Left cardiac atrium (tissue), 4 donors: ENCODE measurements at regions not wholly inside any gene's neighbourhood (a gene's known extent, or its start where the extent isn't known, plus 50 kb on each side); places are given as distances from the start of the nearest gene placed in this dataset.
A peak's percentile ranks its signal among the peaks of the same experiment; 100 is the strongest.
"Not testable (repeated sequence)": the region's sequence is repeated elsewhere in the genome, so short reads cannot be mapped to it uniquely, and the experiment has no call there.

ENCODE experiments used
- ATAC-seq, 2 donors: fragments of 200-7000 bp; cut with Tn5 transposase; one replicate each; pipeline ENCODE4 v1.9.1; 2020; ENCODE audit warnings: mild to moderate bottlenecking in 2 of 2, moderate library complexity in 2 of 2
- DNase-seq: peaks from one replicate; pipeline ENCODE4 v3.0.0-alpha.2; 2020
- intact Hi-C, 2 donors: fragments of 100-400 bp; cut with DNase I; formaldehyde crosslinking; loops; one replicate each; pipeline versions ENCODE4 v1.14.1 to v1.15.1; 2022 to 2023
- donor health status: DM: no; HTN: yes; CAD: no.
- donor health status: DM: no; HTN: yes; CAD: no; lungs with severe emphysema.
- donor health status: DM: yes; HTN: yes; CAD: no.
- donor health status: Dilated cardiomyopathy.

DNA sequence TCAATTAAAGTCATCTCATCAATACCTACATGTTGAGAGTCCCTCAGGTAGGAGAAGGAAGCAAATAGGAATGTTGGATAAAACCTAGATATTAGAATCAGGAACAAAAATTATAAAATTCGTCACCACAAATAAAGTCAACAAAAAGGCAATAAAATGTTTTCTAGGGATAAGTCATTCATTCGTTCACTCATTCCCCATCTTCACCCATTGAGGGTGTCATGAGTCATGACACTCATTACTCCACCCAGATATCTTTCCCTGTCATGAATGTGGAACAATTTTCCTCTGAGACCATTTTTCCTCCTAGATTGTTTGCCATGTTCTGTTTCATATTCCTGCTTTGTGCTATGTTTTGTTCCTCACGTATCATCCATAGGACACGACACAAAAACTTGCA is 50.9 kb upstream of the OLIG3 start:
- ATAC-seq = no peak
- intact Hi-C loops = no loop called here
- DNase-seq = no peak

- DNase-seq = no peak
- intact Hi-C loops = no loop called here
- ATAC-seq = no peak
These were observed 53.0 kb upstream of the OLIG3 start for GRCh38 chr6:137547186-137547585.

DNA sequence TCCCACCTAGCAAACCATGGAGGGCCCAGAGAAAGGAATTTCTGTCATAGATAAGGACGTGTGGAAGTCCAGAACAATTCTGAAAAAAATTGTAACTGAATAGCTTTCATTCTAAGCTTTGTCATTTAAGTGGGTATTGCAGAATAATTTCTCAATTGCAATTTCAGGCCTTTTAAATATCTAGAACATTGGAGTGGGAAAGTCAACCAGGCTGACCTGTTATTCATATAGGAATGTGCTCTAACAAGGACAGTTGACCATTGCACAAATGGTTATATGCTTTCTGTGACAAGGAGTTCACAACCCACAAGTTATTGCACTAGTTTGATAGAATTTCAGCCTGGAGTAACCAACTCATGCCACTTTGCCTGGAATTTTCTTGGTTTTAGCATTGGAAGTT is 53.4 kb upstream of the OLIG3 start:
- no peak for ATAC-seq
- no peak for DNase-seq
- intact Hi-C loops = no loop called here

DNA sequence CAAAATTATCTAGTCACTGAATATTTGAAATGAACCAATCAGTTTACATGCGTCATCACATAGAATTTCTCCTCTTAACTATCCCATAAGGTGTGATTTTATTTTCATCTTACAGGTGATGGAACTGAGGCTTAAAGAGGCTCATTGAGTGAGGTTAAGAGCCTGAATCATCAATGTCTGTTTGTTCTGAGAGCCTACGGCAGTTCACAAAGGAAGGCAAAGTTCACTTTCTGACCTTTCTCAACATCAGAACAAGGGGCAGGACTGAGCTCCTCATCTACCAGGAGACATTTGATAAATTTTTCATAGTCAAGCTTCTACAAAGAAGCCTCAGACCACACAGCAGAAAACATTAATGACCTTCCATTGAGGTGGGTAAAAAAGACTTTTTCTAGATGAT is 54.9 kb upstream of the OLIG3 start:
- intact Hi-C loops = no loop called here
- no peak for ATAC-seq
- no peak for DNase-seq

GRCh38 chr6:137550535-137550934 is 56.3 kb upstream of the OLIG3 start:
- ATAC-seq (no peak), DNase-seq (no peak)
- intact Hi-C loops = no loop called here

DNA sequence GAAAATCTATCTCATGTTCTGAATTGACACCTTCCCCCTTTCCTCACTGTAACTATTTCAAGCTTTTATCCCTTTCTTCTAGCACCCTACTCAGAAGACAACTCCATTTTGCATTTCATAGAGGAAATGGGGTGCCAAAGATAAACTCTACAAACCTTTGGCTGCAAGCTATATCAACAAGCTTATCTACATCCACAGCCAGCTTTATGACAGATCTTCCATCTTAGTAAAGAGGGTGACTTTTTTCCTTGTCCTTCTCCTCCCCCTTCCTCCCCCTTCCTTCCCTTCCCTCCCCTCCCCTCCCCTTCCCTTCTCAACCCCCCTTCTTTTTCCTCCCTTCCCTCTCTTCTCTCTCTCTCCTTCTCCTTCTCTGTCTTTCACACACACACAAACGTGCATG is 58.0 kb upstream of the OLIG3 start:
- ATAC-seq (no peak), DNase-seq (no peak)
- intact Hi-C loops = no loop called here

GRCh38 chr6:137552809-137553208 is 58.6 kb upstream of the OLIG3 start:
- intact Hi-C loops = no loop called here
- ATAC-seq (no peak), DNase-seq (no peak)

DNA sequence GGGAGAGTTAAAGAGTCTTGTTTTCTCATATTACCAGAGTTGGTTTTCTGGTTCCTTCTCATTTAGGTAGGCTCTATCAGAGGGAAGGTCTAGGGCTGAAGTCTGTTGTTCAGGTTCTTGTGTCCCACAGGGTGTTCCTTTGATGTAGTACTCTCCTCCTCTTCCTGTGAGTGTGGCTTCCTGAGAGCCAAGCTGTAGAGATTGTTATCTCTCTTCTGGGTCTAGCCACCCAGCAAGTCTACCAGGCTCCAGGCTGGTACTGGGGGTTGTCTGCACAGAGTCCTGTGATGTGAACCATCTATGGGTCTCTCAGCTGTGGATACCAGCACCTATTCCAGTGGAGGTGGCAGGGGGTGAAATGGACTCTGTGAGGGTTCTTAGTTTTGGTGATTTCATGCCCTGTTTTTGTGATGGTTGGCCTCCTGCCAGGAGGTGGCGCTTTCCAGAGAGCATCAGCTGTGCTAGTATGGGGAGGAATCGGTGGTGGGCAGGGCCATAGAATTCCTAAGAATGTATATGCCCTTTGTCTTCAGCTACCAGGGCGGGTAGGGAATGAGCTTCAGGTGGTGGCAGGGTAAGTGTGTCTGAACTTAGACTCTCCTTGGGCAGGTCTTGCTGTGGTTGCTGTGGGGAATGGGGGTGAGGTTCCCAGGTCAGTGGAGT is 65.5 kb upstream of the OLIG3 start:
- ATAC-seq, intact Hi-C loops: not testable (repeated sequence)
- DNase-seq = peak; percentile 17

DNA sequence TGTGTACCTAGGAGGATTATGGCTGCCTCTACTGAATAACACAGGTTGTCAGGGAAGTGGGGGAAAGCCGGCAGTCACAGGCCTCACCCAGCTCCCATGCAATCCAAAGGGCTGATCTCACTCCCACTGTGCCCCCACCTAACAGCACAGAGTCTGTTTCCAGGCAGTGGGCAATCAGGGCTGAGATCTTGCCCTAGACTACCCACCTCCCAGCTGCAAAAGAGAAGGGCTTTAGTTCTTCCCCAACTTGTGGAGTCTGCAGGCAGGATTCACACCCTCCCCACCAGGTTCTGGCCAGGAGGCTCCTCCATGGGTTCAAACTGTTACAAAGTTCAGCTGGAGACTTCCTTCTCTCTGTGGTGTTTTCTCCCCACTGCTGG is 66.0 kb upstream of the OLIG3 start:
- intact Hi-C loops = no loop called here
- ATAC-seq = no peak
- no peak for DNase-seq

DNA sequence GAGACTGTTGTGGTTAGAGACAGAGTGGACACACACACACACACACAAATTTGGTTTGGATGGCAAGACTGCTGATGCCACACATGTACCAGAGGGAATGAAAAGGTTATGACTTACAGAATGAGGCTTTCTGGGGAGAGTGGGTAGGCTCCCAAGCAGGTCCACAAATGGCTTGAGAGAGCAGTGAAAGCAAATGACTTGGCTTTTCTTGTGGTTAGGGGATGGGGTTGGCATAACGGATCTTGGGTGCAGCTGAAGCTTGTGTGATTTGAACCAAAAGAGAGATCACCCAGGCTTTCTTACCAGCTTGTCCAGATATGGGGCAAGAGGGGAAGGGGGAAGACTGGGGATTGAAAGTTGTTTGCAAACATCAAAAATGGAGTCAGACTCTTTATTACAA is 73.9 kb upstream of the OLIG3 start:
- intact Hi-C loops = no loop called here
- ATAC-seq = no peak

DNA sequence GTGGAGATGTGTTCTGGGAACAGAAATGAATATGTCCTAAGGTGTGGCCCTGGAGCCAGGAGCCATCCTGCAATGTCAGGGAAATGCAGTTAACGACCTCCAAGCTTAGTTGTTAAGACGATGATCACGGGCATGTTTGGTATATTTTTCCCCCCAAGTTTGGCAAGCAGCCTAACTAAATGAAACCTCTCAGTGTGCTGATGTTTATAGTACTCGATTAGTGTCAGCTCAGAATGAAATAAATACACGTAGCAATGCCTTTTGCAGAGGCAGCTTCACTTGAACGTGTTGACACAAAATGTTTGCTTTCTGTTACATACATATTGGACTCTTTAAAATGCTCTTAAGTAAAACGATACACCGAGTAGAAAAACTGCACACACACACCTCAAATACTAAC is 76.2 kb upstream of the OLIG3 start:
- intact Hi-C loops = no loop called here
- no peak for ATAC-seq
- DNase-seq = no peak

More for the DNA sequence above, 73.9 kb upstream of the OLIG3 start:
- DNase-seq = no peak

GRCh38 chr6:137571854-137572253 is 77.7 kb upstream of the OLIG3 start:
- no peak for DNase-seq
- intact Hi-C loops = no loop called here
- ATAC-seq = no peak

- DNase-seq = no peak
- ATAC-seq = no peak
- intact Hi-C loops = no loop called here
These were observed 79.5 kb upstream of the OLIG3 start for GRCh38 chr6:137573739-137574138.

DNA sequence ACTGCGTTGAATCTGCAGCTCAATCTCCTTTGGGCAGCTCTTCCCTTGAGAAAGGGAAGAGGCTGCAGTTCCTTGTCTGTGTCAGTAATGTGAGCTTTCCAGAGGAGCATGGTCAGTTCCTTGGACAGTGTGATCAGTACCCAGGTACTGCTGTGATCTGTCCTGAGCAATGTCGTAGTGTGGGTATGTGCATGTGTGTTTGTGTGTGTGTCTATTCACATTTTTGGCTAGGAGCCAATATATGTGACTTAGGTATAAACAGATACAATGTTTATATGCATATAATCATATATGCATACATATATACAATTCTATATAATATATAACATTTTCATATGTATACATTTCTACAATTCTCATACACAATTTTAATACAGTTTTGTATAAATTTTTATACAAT is 85.4 kb upstream of the OLIG3 start:
- no peak for ATAC-seq
- intact Hi-C loops = no loop called here
- no peak for DNase-seq

DNA sequence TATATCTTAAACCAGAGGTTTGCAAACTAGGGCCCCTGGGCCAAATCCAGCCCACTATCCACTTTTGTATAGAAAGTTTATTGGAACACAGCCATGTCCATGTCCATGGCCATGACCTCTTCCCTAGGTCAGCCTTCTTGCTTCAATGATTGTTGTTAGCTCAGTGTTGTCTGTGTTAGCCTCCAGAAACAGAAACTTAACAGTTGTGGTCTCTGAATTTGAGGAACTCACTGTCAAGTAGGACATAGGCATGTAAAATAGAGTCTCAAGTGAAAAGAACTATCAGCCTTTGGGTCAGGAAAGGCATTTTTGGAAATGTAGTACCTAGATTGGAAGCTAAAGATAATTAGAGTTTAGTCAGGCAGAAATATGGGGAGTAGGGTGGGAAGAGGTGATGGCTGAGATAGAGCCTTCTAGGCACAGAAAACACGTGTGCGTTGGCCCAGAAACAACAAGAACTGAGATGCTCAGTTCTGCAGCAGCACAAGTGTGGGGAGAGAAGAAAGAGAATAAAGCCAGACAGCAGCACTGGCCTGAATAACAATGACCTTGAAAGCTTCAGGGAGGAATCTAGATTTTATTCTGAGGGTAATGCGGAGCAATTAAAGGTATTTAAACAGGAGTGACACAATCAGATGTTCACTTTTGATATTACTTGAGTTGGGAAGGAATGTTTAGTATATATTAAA is 87.0 kb upstream of the OLIG3 start:
- ATAC-seq = no peak
- DNase-seq = no peak
- intact Hi-C loops = no loop called here

DNA sequence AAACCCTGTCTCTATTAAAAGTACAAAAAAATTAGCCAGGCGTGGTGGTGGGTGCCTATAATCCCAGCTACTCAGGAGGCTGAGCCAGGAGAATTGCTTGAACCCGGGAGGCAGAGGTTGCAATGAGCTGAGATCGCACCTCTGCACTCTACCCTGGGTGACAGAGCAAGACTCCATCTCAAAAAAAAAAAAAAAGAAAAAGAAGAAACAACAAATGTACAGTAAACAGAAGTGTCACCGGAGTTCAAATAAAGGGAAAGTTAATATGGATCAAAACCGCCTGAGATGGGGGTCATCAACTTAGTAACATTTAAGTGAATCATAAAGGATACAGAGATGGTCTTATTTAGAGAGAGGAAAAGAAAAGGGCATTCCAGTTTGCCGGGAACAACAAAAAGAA is 89.3 kb upstream of the OLIG3 start:
- ATAC-seq, DNase-seq, intact Hi-C loops: not testable (repeated sequence)

- no peak for DNase-seq
- intact Hi-C loops = no loop called here
- no peak for ATAC-seq
These were observed 94.3 kb upstream of the OLIG3 start for GRCh38 chr6:137588472-137588871.

DNA sequence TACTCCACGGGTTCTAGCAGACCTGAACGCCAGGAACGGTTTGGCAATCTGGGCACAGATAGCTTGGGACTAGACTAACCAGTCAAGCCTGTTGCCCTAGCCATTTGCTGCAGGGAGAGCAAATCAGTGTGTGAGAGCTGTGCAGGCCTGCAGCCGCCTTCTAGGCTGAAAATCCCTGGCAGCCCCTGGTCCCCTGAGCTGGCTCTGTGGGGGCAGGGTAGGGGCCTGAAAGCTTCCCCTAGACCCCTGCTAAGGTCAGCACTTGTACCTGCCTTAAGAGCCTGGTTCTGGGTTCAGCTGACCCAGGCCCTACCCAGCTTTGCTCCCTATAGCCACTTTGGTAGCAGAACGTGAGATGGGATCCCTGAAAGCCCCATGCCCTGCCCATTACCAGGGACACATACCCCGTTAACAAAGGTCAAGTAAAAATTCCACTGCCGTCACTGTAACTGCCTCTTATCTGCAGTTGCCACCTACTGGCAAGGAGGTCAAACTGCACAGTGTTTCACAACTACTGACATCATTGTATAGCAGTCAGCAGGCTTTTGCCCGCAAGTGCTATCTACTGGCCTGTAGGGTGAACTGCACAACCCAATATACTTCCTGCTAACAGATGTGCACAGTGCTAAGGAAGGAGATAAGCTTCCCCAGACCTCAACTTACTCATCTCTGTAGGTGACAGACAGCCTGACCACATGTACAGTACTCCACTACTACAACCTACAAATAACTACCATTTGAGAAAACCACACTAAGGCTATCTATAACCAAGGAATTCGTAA is 95.1 kb upstream of the OLIG3 start:
- peak in 1 of 2 donors; percentile 25 for ATAC-seq
- intact Hi-C loops = no loop called here
- no peak for DNase-seq

DNA sequence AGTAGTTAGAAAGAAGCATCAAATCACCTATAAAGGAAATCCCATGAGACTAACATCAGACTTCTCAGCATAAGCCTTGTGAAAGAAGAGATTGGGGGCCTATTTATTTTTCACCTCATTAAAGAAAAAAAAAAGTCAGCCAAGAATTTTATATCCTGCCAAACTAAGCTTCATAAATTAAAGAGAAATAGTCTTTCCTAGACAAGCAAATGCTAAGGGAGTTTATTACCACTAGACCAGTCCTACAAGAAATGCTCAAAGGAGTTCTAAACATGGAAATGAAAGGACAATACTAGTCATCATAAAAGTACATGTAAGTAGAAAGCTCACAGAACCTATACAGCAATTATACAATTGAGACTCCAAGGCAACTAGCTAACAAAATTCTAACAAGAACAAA is 96.5 kb upstream of the OLIG3 start:
- no peak for DNase-seq
- intact Hi-C loops = no loop called here
- no peak for ATAC-seq

- intact Hi-C loops = no loop called here
- ATAC-seq (no peak), DNase-seq (no peak)
These were observed 107.3 kb upstream of the OLIG3 start for GRCh38 chr6:137601471-137601870.
